ENCODE measurements at regions not wholly inside any gene's neighbourhood (a gene's known extent, or its start where the extent isn't known, plus 50 kb on each side); places are given as distances from the start of the nearest gene placed in this dataset.

DNA sequence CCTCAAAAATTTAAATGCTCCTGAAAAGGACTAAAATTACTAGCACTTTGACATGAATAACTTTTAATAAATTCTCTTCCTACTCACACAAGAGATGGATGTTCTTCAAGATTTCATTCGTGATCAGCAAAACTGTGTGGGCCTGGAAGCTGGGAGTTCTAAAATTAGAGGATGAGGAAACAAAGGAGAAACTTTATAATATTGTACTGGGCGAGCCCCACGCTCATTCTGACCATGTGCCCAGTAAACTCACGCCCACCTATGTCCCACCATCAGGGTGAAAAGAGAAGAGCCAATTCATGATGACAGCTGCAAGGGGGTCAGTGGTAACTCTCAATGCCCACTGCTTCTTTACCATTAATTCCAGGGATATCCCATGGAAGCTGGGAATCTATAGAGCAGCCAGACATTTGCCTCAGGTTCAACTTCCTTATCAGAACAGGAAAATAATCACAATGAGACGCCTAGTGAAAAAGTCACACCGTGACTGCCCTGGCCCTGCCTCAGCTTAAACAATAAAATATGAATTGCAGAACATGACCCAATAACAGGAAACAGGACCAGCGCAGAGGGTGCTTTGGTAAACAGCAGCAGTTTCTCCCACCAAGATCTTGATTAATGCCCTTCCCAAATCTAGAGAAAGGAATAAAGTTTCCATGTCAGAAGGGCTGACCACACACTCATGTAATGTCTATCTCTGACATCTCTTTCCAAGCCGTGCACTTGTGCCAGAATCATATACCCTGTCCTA, 438.6 kb downstream of the TXNL1 start (continued):
- TF ChIP-seq, protein P1, sequence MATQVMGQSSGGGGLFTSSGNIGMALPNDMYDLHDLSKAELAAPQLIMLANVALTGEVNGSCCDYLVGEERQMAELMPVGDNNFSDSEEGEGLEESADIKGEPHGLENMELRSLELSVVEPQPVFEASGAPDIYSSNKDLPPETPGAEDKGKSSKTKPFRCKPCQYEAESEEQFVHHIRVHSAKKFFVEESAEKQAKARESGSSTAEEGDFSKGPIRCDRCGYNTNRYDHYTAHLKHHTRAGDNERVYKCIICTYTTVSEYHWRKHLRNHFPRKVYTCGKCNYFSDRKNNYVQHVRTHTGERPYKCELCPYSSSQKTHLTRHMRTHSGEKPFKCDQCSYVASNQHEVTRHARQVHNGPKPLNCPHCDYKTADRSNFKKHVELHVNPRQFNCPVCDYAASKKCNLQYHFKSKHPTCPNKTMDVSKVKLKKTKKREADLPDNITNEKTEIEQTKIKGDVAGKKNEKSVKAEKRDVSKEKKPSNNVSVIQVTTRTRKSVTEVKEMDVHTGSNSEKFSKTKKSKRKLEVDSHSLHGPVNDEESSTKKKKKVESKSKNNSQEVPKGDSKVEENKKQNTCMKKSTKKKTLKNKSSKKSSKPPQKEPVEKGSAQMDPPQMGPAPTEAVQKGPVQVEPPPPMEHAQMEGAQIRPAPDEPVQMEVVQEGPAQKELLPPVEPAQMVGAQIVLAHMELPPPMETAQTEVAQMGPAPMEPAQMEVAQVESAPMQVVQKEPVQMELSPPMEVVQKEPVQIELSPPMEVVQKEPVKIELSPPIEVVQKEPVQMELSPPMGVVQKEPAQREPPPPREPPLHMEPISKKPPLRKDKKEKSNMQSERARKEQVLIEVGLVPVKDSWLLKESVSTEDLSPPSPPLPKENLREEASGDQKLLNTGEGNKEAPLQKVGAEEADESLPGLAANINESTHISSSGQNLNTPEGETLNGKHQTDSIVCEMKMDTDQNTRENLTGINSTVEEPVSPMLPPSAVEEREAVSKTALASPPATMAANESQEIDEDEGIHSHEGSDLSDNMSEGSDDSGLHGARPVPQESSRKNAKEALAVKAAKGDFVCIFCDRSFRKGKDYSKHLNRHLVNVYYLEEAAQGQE (IDR thresholded peaks at IDR 0.05; ENCODE audit: low read depth, low read length), result no peak
- no peak for TF ChIP-seq SP1 (IDR thresholded peaks at IDR 0.05; ENCODE audit: low read depth, low read length)
- TF ChIP-seq MEF2A (IDR thresholded peaks at IDR 0.05; ENCODE audit: insufficient read depth, low read depth, low read length), result no peak
- no peak for TF ChIP-seq NBN (IDR thresholded peaks at IDR 0.05)
- TF ChIP-seq BHLHE40 (IDR thresholded peaks at IDR 0.05; ENCODE audit: borderline replicate concordance in 1 of 2, low read depth in 2 of 2, low read length in 1 of 2), result no peak
- TF ChIP-seq GABPA (IDR thresholded peaks at IDR 0.05; ENCODE audit: low read depth), result no peak
- TF ChIP-seq JUND (IDR thresholded peaks at IDR 0.05; ENCODE audit: low read depth, low read length), result no peak
- TF ChIP-seq, protein P2, sequence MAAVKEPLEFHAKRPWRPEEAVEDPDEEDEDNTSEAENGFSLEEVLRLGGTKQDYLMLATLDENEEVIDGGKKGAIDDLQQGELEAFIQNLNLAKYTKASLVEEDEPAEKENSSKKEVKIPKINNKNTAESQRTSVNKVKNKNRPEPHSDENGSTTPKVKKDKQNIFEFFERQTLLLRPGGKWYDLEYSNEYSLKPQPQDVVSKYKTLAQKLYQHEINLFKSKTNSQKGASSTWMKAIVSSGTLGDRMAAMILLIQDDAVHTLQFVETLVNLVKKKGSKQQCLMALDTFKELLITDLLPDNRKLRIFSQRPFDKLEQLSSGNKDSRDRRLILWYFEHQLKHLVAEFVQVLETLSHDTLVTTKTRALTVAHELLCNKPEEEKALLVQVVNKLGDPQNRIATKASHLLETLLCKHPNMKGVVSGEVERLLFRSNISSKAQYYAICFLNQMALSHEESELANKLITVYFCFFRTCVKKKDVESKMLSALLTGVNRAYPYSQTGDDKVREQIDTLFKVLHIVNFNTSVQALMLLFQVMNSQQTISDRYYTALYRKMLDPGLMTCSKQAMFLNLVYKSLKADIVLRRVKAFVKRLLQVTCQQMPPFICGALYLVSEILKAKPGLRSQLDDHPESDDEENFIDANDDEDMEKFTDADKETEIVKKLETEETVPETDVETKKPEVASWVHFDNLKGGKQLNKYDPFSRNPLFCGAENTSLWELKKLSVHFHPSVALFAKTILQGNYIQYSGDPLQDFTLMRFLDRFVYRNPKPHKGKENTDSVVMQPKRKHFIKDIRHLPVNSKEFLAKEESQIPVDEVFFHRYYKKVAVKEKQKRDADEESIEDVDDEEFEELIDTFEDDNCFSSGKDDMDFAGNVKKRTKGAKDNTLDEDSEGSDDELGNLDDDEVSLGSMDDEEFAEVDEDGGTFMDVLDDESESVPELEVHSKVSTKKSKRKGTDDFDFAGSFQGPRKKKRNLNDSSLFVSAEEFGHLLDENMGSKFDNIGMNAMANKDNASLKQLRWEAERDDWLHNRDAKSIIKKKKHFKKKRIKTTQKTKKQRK (IDR thresholded peaks at IDR 0.05; ENCODE audit: low read depth, low read length), result no peak
